ENCODE measurements at regions not wholly inside any gene's neighbourhood (a gene's known extent, or its start where the extent isn't known, plus 50 kb on each side); places are given as distances from the start of the nearest gene placed in this dataset.

GRCh38 chr6:159395609-159396008, 226.4 kb downstream of the FNDC1 start:
- TF ChIP-seq CTCF (IDR thresholded peaks at IDR 0.05), result no peak
- TF ChIP-seq POLR2A (IDR thresholded peaks at IDR 0.05), result no peak

Measured in thyroid gland (tissue), 4 donors.